PC-9 (cell line): ENCODE measurements at regions not wholly inside any gene's neighbourhood (a gene's known extent, or its start where the extent isn't known, plus 50 kb on each side); places are given as distances from the start of the nearest gene placed in this dataset.

Source experiments
- CTCF ChIP-seq: fragments of 200-600 bp; sonication (generic); conservative IDR thresholded peaks from 2 replicates; pipeline ENCODE4 v1.6.1; 2017; ENCODE audit warnings: mixed run types, antibody characterized with exemption, mild to moderate bottlenecking, moderate library complexity
- EZH2 ChIP-seq: fragments of 200-600 bp; sonication (generic); IDR thresholded peaks from 2 replicates; pipeline ENCODE4 v1.8.0; 2017; ENCODE audit warnings: antibody characterized with exemption, low read depth

- TF ChIP-seq EZH2, result no peak
- no peak for TF ChIP-seq CTCF
These were observed 343.9 kb downstream of the MAGEB5 start for GRCh38 chrX:26559855-26560254.
